GM21723 (cell line): ENCODE measurements at regions not wholly inside any gene's neighbourhood (a gene's known extent, or its start where the extent isn't known, plus 50 kb on each side); places are given as distances from the start of the nearest gene placed in this dataset.

ENCODE experiments used
- ATAC-seq: cut with Tn5 transposase; IDR thresholded peaks from one replicate; pipeline ENCODE4 v1.9.1; 2021; ENCODE audit warnings: mild to moderate bottlenecking, moderate library complexity; ENCODE audit not compliant: unreplicated experiment

GRCh38 chr2:120683701-120684100 lies 52.0 kb upstream of the GLI2 start:
- ATAC-seq, result no peak

GRCh38 chr2:120684289-120685065 lies 51.2 kb upstream of the GLI2 start:
- ATAC-seq, result no peak

GRCh38 chr2:120685066-120685973 lies 50.3 kb upstream of the GLI2 start:
- ATAC-seq, result no peak
